GM12878 (cell line): ENCODE measurements at regions not wholly inside any gene's neighbourhood (a gene's known extent, or its start where the extent isn't known, plus 50 kb on each side); places are given as distances from the start of the nearest gene placed in this dataset.

ENCODE experiments used
- ATAC-seq: fragments of 200-7000 bp; cut with Tn5 transposase; 3 replicates; pipeline ENCODE4 v1.9.1; 2020; ENCODE audit warnings: mild to moderate bottlenecking, moderate library complexity
- BruUV-seq: library from RNA; stranded (reverse); fragments of 400-500 nt; replicated peaks from 2 replicates; lab custom pipeline; 2021; lab: Mats Ljungman, UMichigan
- CTCF ChIA-PET: fragments of 300-600 bp; sonication (Branson Sonifier 250); formaldehyde crosslinking; extraction: SDS; loops from one replicate; lab custom pipeline; 2021; ENCODE audit warnings: inconsistent platforms; lab: Yijun Ruan, JAX
- POLR2A ChIA-PET: fragments of 350-600 bp; formaldehyde crosslinking; extraction: SDS; loops from one replicate; lab custom pipeline; 2021; ENCODE audit warnings: inconsistent platforms; lab: Charles Lee
- RAD21 ChIA-PET: fragments of 300-600 bp; sonication (Branson Sonifier 250); formaldehyde crosslinking; loops from one replicate; lab custom pipeline; 2023; ENCODE audit warnings: antibody characterized with exemption; ENCODE audit not compliant: unreplicated experiment; lab: Charles Lee
- SMC1A ChIA-PET: fragments of 300-600 bp; sonication (Branson Sonifier 250); formaldehyde crosslinking; loops from one replicate; lab custom pipeline; 2023; ENCODE audit not compliant: unreplicated experiment, uncharacterized antibody; lab: Charles Lee
- DNase-seq: peaks from one replicate; pipeline ENCODE4 v3.0.0-alpha.2; 2011; ENCODE audit warnings: low read depth, low spot score
- FAIRE-seq: peaks from 3 replicates; lab custom pipeline; 2011; peaks lifted over from hg19 to GRCh38; lab: Jason Lieb, UNC
- H2AFZ ChIP-seq: 2 replicates; pipeline ENCODE4 v1.6.0; 2011; ENCODE audit warnings: low read depth, low read length, control low read depth; ENCODE audit not compliant: control insufficient read depth
- H3K27ac ChIP-seq: 2 replicates; pipeline ENCODE4 v1.5.1; 2011; ENCODE audit warnings: control low read depth; ENCODE audit not compliant: control insufficient read depth, insufficient read depth
- H3K27me3 ChIP-seq, 2 experiments: replicated peaks in 1 of 2; 2 replicates each; pipeline versions ENCODE4 v1.6.0 to v1.6.1; 2011; ENCODE audit warnings: low read length in 1 of 2; ENCODE audit not compliant: control insufficient read depth in 2 of 2, insufficient read depth in 2 of 2
- H3K36me3 ChIP-seq, 2 experiments: 2 replicates each; pipeline ENCODE4 v1.5.1; 2011; ENCODE audit warnings: low read length in 1 of 2; ENCODE audit not compliant: control insufficient read depth in 2 of 2, insufficient read depth in 2 of 2
- H3K4me1 ChIP-seq: 2 replicates; pipeline ENCODE4 v1.6.1; 2011; ENCODE audit warnings: mild to moderate bottlenecking, low read length, moderate library complexity, mixed read lengths; ENCODE audit not compliant: control insufficient read depth, insufficient read depth
- H3K4me2 ChIP-seq: 2 replicates; pipeline ENCODE4 v1.6.0; 2011; ENCODE audit warnings: control low read depth; ENCODE audit not compliant: control insufficient read depth, insufficient read depth
- H3K4me3 ChIP-seq: fragments of 200-600 bp; sonication (generic); 2 replicates; pipeline ENCODE4 v1.5.1; 2016
- H3K79me2 ChIP-seq: 2 replicates; pipeline ENCODE4 v1.6.0; 2011; ENCODE audit warnings: low read length; ENCODE audit not compliant: control insufficient read depth, insufficient read depth
- H3K9ac ChIP-seq: 2 replicates; pipeline ENCODE4 v1.8.0; 2011; ENCODE audit warnings: low read length, control low read depth, mixed read lengths; ENCODE audit not compliant: control insufficient read depth, insufficient read depth
- H3K9me3 ChIP-seq: replicated peaks from 3 replicates; pipeline ENCODE4 v1.5.1; 2011; ENCODE audit warnings: mild to moderate bottlenecking, low read length; ENCODE audit not compliant: control insufficient read depth, insufficient read depth
- H4K20me1 ChIP-seq: 2 replicates; pipeline ENCODE4 v1.6.0; 2011; ENCODE audit not compliant: control insufficient read depth, insufficient read depth
- ASH2L ChIP-seq: fragments of 300-600, 200-600 bp; sonication (generic); IDR thresholded peaks from 2 replicates; pipeline ENCODE4 v1.6.1; 2017; ENCODE audit warnings: low read depth, mild to moderate bottlenecking, borderline replicate concordance
- BCL11A ChIP-seq: IDR thresholded peaks from 2 replicates; pipeline ENCODE4 v1.6.1; 2011; ENCODE audit warnings: low read depth, low read length
- BHLHE40 ChIP-seq, 2 experiments: fragments of 450-650 bp in 1 of 2; IDR thresholded peaks; 2 replicates each; pipeline ENCODE4 v1.6.1; 2011 to 2017; ENCODE audit warnings: low read depth in 2 of 2, borderline replicate concordance in 1 of 2, improper control_type of control experiment in 1 of 2, low read length in 1 of 2, mild to moderate bottlenecking in 1 of 2
- CBX3 ChIP-seq: fragments of 200-600 bp; sonication (generic); IDR thresholded peaks from 2 replicates; pipeline ENCODE4 v1.6.1; 2016; ENCODE audit warnings: low read depth, borderline replicate concordance
- CHD4 ChIP-seq: fragments of 200-600 bp; sonication (generic); IDR thresholded peaks from 2 replicates; pipeline ENCODE4 v1.6.1; 2016; ENCODE audit warnings: mild to moderate bottlenecking
- EP300 ChIP-seq, 2 experiments: fragments of 150-350 bp in 1 of 2; IDR thresholded peaks; 2 replicates each; pipeline ENCODE4 v1.6.1; 2011 to 2012; ENCODE audit warnings: low read depth in 2 of 2, low read length in 2 of 2, borderline replicate concordance in 1 of 2, improper control_type of control experiment in 1 of 2, inconsistent platforms in 1 of 2; ENCODE audit not compliant: control insufficient read depth in 1 of 2
- FOXM1 ChIP-seq: IDR thresholded peaks from 2 replicates; pipeline ENCODE4 v1.6.1; 2012; ENCODE audit warnings: low read depth, mild to moderate bottlenecking, inconsistent platforms, low read length, moderate library complexity
- GATAD2B ChIP-seq: fragments of 450-650 bp; conservative IDR thresholded peaks from 2 replicates; pipeline ENCODE4 v1.6.1; 2017; ENCODE audit warnings: low read depth, mild to moderate bottlenecking, moderate library complexity
- IKZF2 ChIP-seq, 2 experiments: fragments of 450-650 bp; IDR thresholded peaks; 2 replicates each; pipeline ENCODE4 v1.6.1; 2017; ENCODE audit warnings: mild to moderate bottlenecking in 2 of 2, moderate library complexity in 2 of 2
- LARP7 ChIP-seq: fragments of 450-650 bp; IDR thresholded peaks from 2 replicates; pipeline ENCODE4 v1.6.1; 2017; ENCODE audit warnings: mild to moderate bottlenecking
- SIN3A ChIP-seq: IDR thresholded peaks from 2 replicates; pipeline ENCODE4 v1.6.1; 2012; ENCODE audit warnings: low read depth, low read length, improper control_type of control experiment
- SUPT20H ChIP-seq: IDR thresholded peaks from 2 replicates; pipeline ENCODE4 v1.6.1; 2011; ENCODE audit warnings: low read depth, mild to moderate bottlenecking, low read length, moderate library complexity, borderline replicate concordance; ENCODE audit not compliant: control insufficient read depth
- ZNF24 ChIP-seq: fragments of 450-650 bp; IDR thresholded peaks from 2 replicates; pipeline ENCODE4 v1.6.1; 2017; ENCODE audit warnings: antibody characterized with exemption, mild to moderate bottlenecking
- ZZZ3 ChIP-seq: IDR thresholded peaks from 2 replicates; pipeline ENCODE4 v1.6.1; 2011; ENCODE audit warnings: low read depth; ENCODE audit not compliant: control insufficient read depth, insufficient read length
- in situ Hi-C: fragments of 300-500 bp; cut with MboI; formaldehyde crosslinking; loops from 9 replicates; pipeline ENCODE4 v1.14.3; 2018; ENCODE audit warnings: mixed read lengths
- intact Hi-C: fragments of 100-400 bp; cut with micrococcal nuclease; formaldehyde crosslinking; loops from one replicate; pipeline ENCODE4 v1.14.2; 2022; ENCODE audit not compliant: unreplicated experiment
- TF ChIP-seq, protein P1 (sequence below): fragments of 450-650 bp; formaldehyde crosslinking; IDR thresholded peaks from 2 replicates; pipeline ENCODE4 v1.5.0; 2022; ENCODE audit warnings: mild to moderate bottlenecking, missing genetic modification characterization
- TF ChIP-seq, protein P2 (sequence below): IDR thresholded peaks from 2 replicates; pipeline ENCODE4 v1.6.1; 2012; ENCODE audit warnings: mild to moderate bottlenecking, low read depth, low read length

DNA sequence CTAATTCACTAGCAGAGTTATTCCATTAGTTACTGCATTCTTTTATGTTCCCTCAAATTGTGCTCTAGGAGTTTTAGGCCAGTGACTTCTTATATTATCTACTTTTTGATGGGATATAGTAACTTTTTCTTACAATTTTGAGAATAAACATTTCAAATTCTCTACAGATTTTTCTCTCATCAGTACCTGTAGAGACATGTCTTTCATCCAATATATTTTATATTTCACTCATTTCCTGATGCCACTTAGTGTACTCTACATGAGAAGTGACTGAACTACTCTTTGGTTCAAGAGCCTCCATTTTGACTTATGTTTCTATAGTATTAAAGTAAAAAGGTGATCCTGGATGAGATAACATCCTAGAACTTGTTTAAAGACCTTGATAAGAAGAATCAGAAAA lies 108.5 kb downstream of the ELOVL4 start:
- H3K27me3 ChIP-seq, result no peaks in the 10 kb centered on the region
- CTCF ChIA-PET, result no interaction called here
- H3K36me3 ChIP-seq, result no peaks in the 10 kb centered on the region
- no TSS peak for BruUV-seq
- no peaks in the 10 kb centered on the region for H3K4me1 ChIP-seq
- no peak overlapping the region for H3K4me2 ChIP-seq
- no peak overlapping the region for H3K4me3 ChIP-seq
- no peak overlapping the region for H2AFZ ChIP-seq
- no peak for DNase-seq
- no peak for ATAC-seq
- intact Hi-C loops, result no loop called here
- in situ Hi-C loops, result no loop called here
- H3K27ac ChIP-seq, result no peak overlapping the region
- no peaks in the 10 kb centered on the region for H3K9me3 ChIP-seq
- no peaks in the 10 kb centered on the region for H3K79me2 ChIP-seq
- SMC1A ChIA-PET, result no interaction called here
- POLR2A ChIA-PET, result no interaction called here
- no peak for FAIRE-seq
- H3K9ac ChIP-seq, result no peak overlapping the region
- RAD21 ChIA-PET, result no interaction called here
- no peaks in the 10 kb centered on the region for H4K20me1 ChIP-seq
- TF ChIP-seq BCL11A (no peak), ASH2L (no peak), LARP7 (no peak), SUPT20H (no peak), BHLHE40 (IDR thresholded peaks at IDR 0.05; ENCODE audit: borderline replicate concordance in 1 of 2, low read depth in 2 of 2, low read length in 1 of 2) (no peak), SIN3A (no peak), EP300 (IDR thresholded peaks at IDR 0.05; ENCODE audit: borderline replicate concordance in 1 of 2, control insufficient read depth in 1 of 2, low read depth in 2 of 2, low read length in 2 of 2) (no peak), IKZF2 (IDR thresholded peaks at IDR 0.05) (no peak), CHD4 (no peak), FOXM1 (no peak), ZZZ3 (no peak), GATAD2B (no peak), ZNF24 (no peak), CBX3 (no peak)
- TF ChIP-seq, protein P1, sequence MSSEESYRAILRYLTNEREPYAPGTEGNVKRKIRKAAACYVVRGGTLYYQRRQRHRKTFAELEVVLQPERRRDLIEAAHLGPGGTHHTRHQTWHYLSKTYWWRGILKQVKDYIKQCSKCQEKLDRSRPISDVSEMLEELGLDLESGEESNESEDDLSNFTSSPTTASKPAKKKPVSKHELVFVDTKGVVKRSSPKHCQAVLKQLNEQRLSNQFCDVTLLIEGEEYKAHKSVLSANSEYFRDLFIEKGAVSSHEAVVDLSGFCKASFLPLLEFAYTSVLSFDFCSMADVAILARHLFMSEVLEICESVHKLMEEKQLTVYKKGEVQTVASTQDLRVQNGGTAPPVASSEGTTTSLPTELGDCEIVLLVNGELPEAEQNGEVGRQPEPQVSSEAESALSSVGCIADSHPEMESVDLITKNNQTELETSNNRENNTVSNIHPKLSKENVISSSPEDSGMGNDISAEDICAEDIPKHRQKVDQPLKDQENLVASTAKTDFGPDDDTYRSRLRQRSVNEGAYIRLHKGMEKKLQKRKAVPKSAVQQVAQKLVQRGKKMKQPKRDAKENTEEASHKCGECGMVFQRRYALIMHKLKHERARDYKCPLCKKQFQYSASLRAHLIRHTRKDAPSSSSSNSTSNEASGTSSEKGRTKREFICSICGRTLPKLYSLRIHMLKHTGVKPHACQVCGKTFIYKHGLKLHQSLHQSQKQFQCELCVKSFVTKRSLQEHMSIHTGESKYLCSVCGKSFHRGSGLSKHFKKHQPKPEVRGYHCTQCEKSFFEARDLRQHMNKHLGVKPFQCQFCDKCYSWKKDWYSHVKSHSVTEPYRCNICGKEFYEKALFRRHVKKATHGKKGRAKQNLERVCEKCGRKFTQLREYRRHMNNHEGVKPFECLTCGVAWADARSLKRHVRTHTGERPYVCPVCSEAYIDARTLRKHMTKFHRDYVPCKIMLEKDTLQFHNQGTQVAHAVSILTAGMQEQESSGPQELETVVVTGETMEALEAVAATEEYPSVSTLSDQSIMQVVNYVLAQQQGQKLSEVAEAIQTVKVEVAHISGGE (CRISPR knock-in tag), result no peak
- TF ChIP-seq, protein P2, sequence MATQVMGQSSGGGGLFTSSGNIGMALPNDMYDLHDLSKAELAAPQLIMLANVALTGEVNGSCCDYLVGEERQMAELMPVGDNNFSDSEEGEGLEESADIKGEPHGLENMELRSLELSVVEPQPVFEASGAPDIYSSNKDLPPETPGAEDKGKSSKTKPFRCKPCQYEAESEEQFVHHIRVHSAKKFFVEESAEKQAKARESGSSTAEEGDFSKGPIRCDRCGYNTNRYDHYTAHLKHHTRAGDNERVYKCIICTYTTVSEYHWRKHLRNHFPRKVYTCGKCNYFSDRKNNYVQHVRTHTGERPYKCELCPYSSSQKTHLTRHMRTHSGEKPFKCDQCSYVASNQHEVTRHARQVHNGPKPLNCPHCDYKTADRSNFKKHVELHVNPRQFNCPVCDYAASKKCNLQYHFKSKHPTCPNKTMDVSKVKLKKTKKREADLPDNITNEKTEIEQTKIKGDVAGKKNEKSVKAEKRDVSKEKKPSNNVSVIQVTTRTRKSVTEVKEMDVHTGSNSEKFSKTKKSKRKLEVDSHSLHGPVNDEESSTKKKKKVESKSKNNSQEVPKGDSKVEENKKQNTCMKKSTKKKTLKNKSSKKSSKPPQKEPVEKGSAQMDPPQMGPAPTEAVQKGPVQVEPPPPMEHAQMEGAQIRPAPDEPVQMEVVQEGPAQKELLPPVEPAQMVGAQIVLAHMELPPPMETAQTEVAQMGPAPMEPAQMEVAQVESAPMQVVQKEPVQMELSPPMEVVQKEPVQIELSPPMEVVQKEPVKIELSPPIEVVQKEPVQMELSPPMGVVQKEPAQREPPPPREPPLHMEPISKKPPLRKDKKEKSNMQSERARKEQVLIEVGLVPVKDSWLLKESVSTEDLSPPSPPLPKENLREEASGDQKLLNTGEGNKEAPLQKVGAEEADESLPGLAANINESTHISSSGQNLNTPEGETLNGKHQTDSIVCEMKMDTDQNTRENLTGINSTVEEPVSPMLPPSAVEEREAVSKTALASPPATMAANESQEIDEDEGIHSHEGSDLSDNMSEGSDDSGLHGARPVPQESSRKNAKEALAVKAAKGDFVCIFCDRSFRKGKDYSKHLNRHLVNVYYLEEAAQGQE, result no peak
